ENCODE measurements at regions not wholly inside any gene's neighbourhood (a gene's known extent, or its start where the extent isn't known, plus 50 kb on each side); places are given as distances from the start of the nearest gene placed in this dataset.

DNA sequence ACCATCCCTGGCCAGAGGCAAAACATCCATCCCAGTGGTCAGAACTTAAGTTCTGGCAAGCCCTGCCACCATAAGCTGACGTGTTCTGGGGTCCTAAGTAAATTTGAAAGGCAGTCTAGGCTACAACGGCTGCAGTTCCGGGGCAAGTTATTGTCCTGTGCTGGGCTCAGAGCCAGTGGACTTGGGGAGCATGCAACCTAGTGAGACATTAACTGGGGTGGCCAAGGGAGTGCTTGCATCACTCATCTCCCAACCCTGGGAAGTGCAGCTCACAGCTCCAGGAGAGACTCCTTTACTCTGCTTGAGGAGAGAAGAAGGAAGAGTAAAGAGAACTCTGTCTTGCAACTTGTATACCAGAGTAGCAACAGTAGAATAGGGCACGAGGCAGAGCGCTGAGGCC lies 425.4 kb upstream of the PITX2 start (continued):
- TF ChIP-seq NEUROD1 (IDR thresholded peaks at IDR 0.05; ENCODE audit: borderline replicate concordance, low read depth, low read length, partially characterized antibody) (no peak), ZNF282 (CRISPR knock-in tag; IDR thresholded peaks at IDR 0.05) (no peak), EZH2 (IDR thresholded peaks at IDR 0.05; ENCODE audit: borderline replicate concordance, low read depth, low read length) (no peak), ZNF699 (CRISPR knock-in tag; IDR thresholded peaks at IDR 0.05; ENCODE audit: insufficient replicate concordance) (no peak)
- TF ChIP-seq, protein P1, sequence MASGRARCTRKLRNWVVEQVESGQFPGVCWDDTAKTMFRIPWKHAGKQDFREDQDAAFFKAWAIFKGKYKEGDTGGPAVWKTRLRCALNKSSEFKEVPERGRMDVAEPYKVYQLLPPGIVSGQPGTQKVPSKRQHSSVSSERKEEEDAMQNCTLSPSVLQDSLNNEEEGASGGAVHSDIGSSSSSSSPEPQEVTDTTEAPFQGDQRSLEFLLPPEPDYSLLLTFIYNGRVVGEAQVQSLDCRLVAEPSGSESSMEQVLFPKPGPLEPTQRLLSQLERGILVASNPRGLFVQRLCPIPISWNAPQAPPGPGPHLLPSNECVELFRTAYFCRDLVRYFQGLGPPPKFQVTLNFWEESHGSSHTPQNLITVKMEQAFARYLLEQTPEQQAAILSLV (tag; IDR thresholded peaks at IDR 0.05), result no peak

DNA sequence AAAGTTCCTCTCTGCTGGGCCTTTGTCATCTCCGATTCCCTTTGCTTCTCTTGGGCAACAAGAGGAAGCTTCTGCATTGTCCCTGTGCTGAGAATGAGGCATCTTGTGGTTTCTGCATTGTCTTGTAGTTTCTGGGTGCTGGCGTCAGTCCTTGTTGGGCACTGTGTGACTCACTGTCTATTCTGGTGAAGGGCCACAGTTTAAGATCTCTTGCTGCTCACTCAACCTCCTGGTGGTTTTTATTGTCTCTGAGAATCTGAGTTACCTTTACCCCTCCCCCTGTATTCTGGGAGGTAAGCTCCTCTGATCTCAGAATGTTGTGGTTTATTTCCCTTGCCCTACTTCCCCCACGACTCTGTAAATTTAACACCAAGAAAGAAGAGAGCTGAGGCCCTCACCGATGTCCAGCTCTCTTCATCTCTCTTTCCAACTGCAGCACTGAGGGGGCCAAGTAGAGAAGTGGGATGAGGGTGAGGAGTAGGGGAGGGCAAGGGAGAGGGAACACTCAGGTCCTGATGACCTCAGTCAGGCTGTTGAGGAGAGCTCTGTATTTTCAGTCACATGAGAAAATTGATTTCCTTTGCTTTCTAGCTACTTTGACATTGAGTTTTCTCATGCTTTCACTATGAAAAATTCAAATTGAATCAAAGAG lies 441.6 kb upstream of the PITX2 start:
- POLR2A ChIA-PET, result no interaction called here
- intact Hi-C loops (cut with micrococcal nuclease), result no loop called here
- TF ChIP-seq MAZ (CRISPR knock-in tag; conservative IDR thresholded peaks at IDR 0.05 in 1 of 2, IDR thresholded peaks at IDR 0.05 in 1 of 2), result no peak
- TF ChIP-seq, protein P2, sequence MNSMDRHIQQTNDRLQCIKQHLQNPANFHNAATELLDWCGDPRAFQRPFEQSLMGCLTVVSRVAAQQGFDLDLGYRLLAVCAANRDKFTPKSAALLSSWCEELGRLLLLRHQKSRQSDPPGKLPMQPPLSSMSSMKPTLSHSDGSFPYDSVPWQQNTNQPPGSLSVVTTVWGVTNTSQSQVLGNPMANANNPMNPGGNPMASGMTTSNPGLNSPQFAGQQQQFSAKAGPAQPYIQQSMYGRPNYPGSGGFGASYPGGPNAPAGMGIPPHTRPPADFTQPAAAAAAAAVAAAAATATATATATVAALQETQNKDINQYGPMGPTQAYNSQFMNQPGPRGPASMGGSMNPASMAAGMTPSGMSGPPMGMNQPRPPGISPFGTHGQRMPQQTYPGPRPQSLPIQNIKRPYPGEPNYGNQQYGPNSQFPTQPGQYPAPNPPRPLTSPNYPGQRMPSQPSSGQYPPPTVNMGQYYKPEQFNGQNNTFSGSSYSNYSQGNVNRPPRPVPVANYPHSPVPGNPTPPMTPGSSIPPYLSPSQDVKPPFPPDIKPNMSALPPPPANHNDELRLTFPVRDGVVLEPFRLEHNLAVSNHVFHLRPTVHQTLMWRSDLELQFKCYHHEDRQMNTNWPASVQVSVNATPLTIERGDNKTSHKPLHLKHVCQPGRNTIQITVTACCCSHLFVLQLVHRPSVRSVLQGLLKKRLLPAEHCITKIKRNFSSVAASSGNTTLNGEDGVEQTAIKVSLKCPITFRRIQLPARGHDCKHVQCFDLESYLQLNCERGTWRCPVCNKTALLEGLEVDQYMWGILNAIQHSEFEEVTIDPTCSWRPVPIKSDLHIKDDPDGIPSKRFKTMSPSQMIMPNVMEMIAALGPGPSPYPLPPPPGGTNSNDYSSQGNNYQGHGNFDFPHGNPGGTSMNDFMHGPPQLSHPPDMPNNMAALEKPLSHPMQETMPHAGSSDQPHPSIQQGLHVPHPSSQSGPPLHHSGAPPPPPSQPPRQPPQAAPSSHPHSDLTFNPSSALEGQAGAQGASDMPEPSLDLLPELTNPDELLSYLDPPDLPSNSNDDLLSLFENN (IDR thresholded peaks at IDR 0.05; ENCODE audit: low read depth in 2 of 2, low read length in 2 of 2), result no peak
- Histone ChIP-seq H2AFZ (ENCODE audit: low read depth, low read length) (no peak overlapping the region), H3K4me1 (replicated peaks in 1 of 2; ENCODE audit: control insufficient read depth in 2 of 2, insufficient read depth in 2 of 2, low read length in 2 of 2) (no peaks in the 10 kb centered on the region), H3K27ac (ENCODE audit: extremely low read depth, low read depth, low read length) (no peak overlapping the region), H4K20me1 (replicated peaks; ENCODE audit: control insufficient read depth, insufficient read depth, low read length) (no peaks in the 10 kb centered on the region), H3K4me2 (ENCODE audit: insufficient read depth, low read length) (no peak overlapping the region), H3K36me3 (ENCODE audit: control insufficient read depth, insufficient read depth, low read length) (no peaks in the 10 kb centered on the region), H3K9me1 (ENCODE audit: control insufficient read depth, insufficient read depth, low read length) (no peaks in the 10 kb centered on the region), H3K27me3 (ENCODE audit: control insufficient read depth in 2 of 2, insufficient read depth in 2 of 2, low read length in 2 of 2) (no peaks in the 10 kb centered on the region), H3K4me3 (no peak overlapping the region), H3K9ac (ENCODE audit: insufficient read depth in 1 of 2, low read depth in 2 of 2, low read length in 2 of 2) (no peak overlapping the region), H3K9me3 (replicated peaks; ENCODE audit: control insufficient read depth, insufficient read depth, low read depth, low read length) (no peaks in the 10 kb centered on the region), H3K79me2 (ENCODE audit: control insufficient read depth, insufficient read depth, low read length) (no peaks in the 10 kb centered on the region)
- BruUV-seq (replicated peaks), result no TSS peak
- no peak for DNase-seq (ENCODE audit: extremely low read depth in 1 of 4, low spot score in 3 of 4)
- FAIRE-seq, result no peak
- in situ Hi-C loops (cut with MboI), result no loop called here
- 0% methylated on average over 4 of the region's 4 CpGs for WGBS (ENCODE audit: insufficient coverage, low coverage, missing lambda C conversion rate)
- ATAC-seq, result no peak
- CTCF ChIA-PET (ENCODE audit: low intra/inter-chr PET ratio), result no interaction called here
